ENCODE measurements at regions not wholly inside any gene's neighbourhood (a gene's known extent, or its start where the extent isn't known, plus 50 kb on each side); places are given as distances from the start of the nearest gene placed in this dataset.

- TF ChIP-seq POLR2A (IDR thresholded peaks at IDR 0.05) (no peak), POLR2AphosphoS5 (IDR thresholded peaks at IDR 0.05) (no peak)
- TF ChIP-seq, protein P1, sequence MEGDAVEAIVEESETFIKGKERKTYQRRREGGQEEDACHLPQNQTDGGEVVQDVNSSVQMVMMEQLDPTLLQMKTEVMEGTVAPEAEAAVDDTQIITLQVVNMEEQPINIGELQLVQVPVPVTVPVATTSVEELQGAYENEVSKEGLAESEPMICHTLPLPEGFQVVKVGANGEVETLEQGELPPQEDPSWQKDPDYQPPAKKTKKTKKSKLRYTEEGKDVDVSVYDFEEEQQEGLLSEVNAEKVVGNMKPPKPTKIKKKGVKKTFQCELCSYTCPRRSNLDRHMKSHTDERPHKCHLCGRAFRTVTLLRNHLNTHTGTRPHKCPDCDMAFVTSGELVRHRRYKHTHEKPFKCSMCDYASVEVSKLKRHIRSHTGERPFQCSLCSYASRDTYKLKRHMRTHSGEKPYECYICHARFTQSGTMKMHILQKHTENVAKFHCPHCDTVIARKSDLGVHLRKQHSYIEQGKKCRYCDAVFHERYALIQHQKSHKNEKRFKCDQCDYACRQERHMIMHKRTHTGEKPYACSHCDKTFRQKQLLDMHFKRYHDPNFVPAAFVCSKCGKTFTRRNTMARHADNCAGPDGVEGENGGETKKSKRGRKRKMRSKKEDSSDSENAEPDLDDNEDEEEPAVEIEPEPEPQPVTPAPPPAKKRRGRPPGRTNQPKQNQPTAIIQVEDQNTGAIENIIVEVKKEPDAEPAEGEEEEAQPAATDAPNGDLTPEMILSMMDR (IDR thresholded peaks at IDR 0.05): no peak
Measured at GRCh38 chr20:52806918-52807317, 165.2 kb upstream of the TSHZ2 start.
